Mesendoderm (in vitro differentiated cells): ENCODE measurements at regions not wholly inside any gene's neighbourhood (a gene's known extent, or its start where the extent isn't known, plus 50 kb on each side); places are given as distances from the start of the nearest gene placed in this dataset.

Experiments
- DNase-seq: peaks from one replicate; pipeline ENCODE4 v3.0.0; 2013
- H2AK5ac ChIP-seq: 2 replicates; pipeline ENCODE4 v1.6.1; 2013; ENCODE audit warnings: low read length, inconsistent platforms
- H2BK120ac ChIP-seq: 2 replicates; pipeline ENCODE4 v1.6.1; 2013; ENCODE audit warnings: low read depth, mild to moderate bottlenecking, low read length, moderate library complexity, mixed read lengths
- H2BK15ac ChIP-seq: replicated peaks from 2 replicates; pipeline ENCODE4 v1.6.1; 2013; ENCODE audit warnings: low read depth, mild to moderate bottlenecking, moderate library complexity
- H2BK5ac ChIP-seq: 2 replicates; pipeline ENCODE4 v1.6.1; 2013; ENCODE audit warnings: low read length, inconsistent platforms
- H3K18ac ChIP-seq: 2 replicates; pipeline ENCODE4 v1.6.1; 2013; ENCODE audit warnings: mild to moderate bottlenecking, low read length, mixed read lengths
- H3K23ac ChIP-seq: one replicate; pipeline ENCODE4 v1.6.1; 2013; ENCODE audit warnings: low read length
- H3K27ac ChIP-seq: 2 replicates; pipeline ENCODE4 v1.5.1; 2013; ENCODE audit warnings: low read depth, mild to moderate bottlenecking, inconsistent platforms, low read length, moderate library complexity
- H3K27me3 ChIP-seq: 2 replicates; pipeline ENCODE4 v1.6.1; 2013; ENCODE audit warnings: low read length, control low read depth, mild to moderate bottlenecking, inconsistent platforms; ENCODE audit not compliant: insufficient read depth, poor library complexity
- H3K36me3 ChIP-seq: 2 replicates; pipeline ENCODE4 v1.6.1; 2013; ENCODE audit warnings: low read length, inconsistent platforms; ENCODE audit not compliant: control insufficient read depth, insufficient read depth
- H3K4ac ChIP-seq: one replicate; pipeline ENCODE4 v1.6.1; 2013; ENCODE audit warnings: low read depth, mild to moderate bottlenecking, low read length, moderate library complexity
- H3K4me1 ChIP-seq: 2 replicates; pipeline ENCODE4 v1.6.1; 2013; ENCODE audit warnings: low read depth, low read length, inconsistent platforms; ENCODE audit not compliant: control insufficient read depth
- H3K4me2 ChIP-seq: 2 replicates; pipeline ENCODE4 v1.6.1; 2013; ENCODE audit warnings: low read length
- H3K4me3 ChIP-seq: 2 replicates; pipeline ENCODE4 v1.5.1; 2013; ENCODE audit warnings: mild to moderate bottlenecking, low read length
- H3K56ac ChIP-seq: one replicate; pipeline ENCODE4 v1.6.1; 2013; ENCODE audit warnings: low read length
- H3K79me1 ChIP-seq: 2 replicates; pipeline ENCODE4 v1.6.1; 2013; ENCODE audit warnings: low read length, inconsistent platforms
- H3K79me2 ChIP-seq: 2 replicates; pipeline ENCODE4 v1.6.1; 2013; ENCODE audit warnings: mild to moderate bottlenecking, low read length; ENCODE audit not compliant: control insufficient read depth, insufficient read depth
- H3K9ac ChIP-seq: 2 replicates; pipeline ENCODE4 v1.6.1; 2013; ENCODE audit warnings: low read length, inconsistent platforms
- H4K5ac ChIP-seq: one replicate; pipeline ENCODE4 v1.6.1; 2013; ENCODE audit warnings: low read length
- H4K8ac ChIP-seq: one replicate; pipeline ENCODE4 v1.6.1; 2013; ENCODE audit warnings: low read depth, mild to moderate bottlenecking, control low read depth, low read length, moderate library complexity
- WGBS: extraction: QIAGEN DNeasy Blood & Tissue Kit; methylation state at CpG from one replicate; pipeline ENCODE4 v1.1.7; 2013; ENCODE audit warnings: low lambda C conversion rate, missing lambda C conversion rate; ENCODE audit not compliant: insufficient coverage; ENCODE audit errors: extremely low coverage; 5-methylcytosine and 5-hydroxymethylcytosine counted together

DNA sequence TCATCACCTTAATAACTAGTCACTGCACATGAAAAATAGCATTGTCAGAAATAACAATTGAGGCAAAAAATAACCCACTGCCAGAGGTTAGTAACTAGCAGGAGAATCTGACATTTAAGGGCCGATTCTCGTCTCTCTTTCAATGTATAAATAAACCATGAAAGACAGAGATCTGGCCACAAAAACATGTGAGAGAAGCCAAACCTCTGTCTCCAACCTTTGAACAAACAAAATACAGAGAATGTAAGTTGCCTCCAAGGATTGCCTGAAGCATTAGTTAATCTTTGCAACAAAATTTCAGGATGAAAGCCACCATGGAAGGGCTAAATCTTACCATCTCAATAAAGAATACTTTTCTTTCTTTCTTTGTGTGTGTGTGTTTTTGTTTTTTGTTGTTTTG is 257.4 kb upstream of the TMTC1 start:
- Histone ChIP-seq H3K27me3 (no peaks in the 10 kb centered on the region), H4K5ac (no peak overlapping the region), H4K8ac (no peak overlapping the region), H3K23ac (no peak overlapping the region), H2BK15ac (no peak overlapping the region), H3K79me1 (no peaks in the 10 kb centered on the region), H2BK5ac (no peak overlapping the region), H3K56ac (no peak overlapping the region), H3K4me1 (no peaks in the 10 kb centered on the region), H3K4me2 (no peak overlapping the region), H3K36me3 (no peaks in the 10 kb centered on the region), H2AK5ac (no peak overlapping the region), H3K9ac (no peak overlapping the region), H3K79me2 (no peaks in the 10 kb centered on the region), H3K4ac (no peak overlapping the region), H3K4me3 (no peak overlapping the region), H3K18ac (no peak overlapping the region), H2BK120ac (no peak overlapping the region), H3K27ac (no peak overlapping the region)
- no CpG with 5 or more reads among the region's 2 CpGs for WGBS
- no peak for DNase-seq

DNA sequence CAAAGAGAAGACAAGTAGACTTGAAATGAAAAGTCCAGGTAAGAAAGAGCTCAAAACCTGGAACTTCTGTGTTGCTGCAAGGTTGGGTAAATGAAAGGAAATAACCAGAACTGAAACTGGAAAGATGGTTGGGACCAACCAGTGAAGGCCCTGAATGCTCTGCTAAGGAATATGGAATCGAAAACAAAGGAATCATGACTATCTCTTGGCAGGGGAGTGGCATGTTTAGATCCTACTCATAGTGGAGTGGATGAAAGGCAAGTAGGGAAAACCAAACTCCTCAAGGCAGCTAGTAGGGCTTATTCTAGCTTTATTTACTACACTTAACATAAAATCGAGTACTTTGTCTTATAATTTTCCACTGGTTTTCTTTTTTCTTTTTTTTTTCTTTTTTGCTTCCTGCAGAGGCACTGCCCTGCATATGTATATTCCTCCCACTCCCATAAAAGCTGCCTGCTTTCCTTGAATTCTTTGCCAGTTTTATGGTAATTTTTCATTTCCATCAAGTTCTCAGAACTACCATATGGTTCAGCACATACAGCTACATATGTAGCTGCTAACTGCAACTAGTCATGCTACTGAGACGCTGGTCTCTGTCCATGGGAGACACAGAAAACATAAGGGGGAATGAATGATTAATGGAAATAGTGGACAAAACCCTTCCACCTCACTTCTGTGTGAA is 247.1 kb upstream of the TMTC1 start:
- no peak for DNase-seq
- no peaks in the 10 kb centered on the region for H3K79me1 ChIP-seq
- no peak overlapping the region for H3K4me2 ChIP-seq
- no peaks in the 10 kb centered on the region for H3K4me1 ChIP-seq
- H3K23ac ChIP-seq = no peak overlapping the region
- no peak overlapping the region for H3K27ac ChIP-seq
- no peak overlapping the region for H2AK5ac ChIP-seq
- no CpG with 5 or more reads among the region's 3 CpGs for WGBS
- H3K18ac ChIP-seq = no peak overlapping the region
- no peak overlapping the region for H2BK5ac ChIP-seq
- H3K27me3 ChIP-seq = no peaks in the 10 kb centered on the region
- no peaks in the 10 kb centered on the region for H3K79me2 ChIP-seq
- H3K4me3 ChIP-seq = no peak overlapping the region
- H3K4ac ChIP-seq = no peak overlapping the region
- no peak overlapping the region for H2BK15ac ChIP-seq
- H3K36me3 ChIP-seq = no peaks in the 10 kb centered on the region
- H2BK120ac ChIP-seq = no peak overlapping the region
- H3K9ac ChIP-seq = no peak overlapping the region
- no peak overlapping the region for H3K56ac ChIP-seq
- no peak overlapping the region for H4K8ac ChIP-seq
- H4K5ac ChIP-seq = no peak overlapping the region

DNA sequence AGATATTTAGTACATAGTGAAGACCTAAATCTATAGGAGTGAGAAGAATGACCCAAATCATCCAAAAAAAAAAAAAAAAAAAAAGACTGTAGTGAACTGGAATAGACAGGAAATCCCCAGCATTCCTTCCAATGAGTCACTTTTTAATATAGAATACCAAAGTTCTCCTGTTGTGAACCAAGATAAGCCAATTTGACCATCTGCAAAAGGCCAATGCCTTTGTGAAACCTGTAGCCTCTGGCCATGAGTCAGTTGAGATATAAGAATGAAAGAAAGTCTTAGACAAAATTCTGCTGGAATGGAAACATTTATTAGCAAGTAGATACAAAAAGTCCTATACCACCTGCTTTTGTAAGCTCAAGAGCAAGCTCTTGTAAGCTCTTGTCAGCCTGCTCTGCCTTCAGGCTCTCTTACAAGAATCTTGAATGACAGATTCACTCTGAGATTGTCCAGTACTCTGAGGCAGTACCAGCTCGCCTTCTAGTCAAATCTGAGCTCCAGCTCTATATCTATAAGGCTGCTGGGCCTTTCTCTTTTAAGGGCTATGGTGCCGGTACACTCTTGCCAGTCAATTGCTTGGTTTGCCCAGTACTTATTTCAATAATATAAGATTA is 243.0 kb upstream of the TMTC1 start:
- Histone ChIP-seq H3K23ac (no peak overlapping the region), H3K79me1 (no peaks in the 10 kb centered on the region), H3K79me2 (no peaks in the 10 kb centered on the region), H2BK15ac (peak overlapping the region; percentile 36), H3K4ac (no peak overlapping the region), H3K36me3 (no peaks in the 10 kb centered on the region), H4K5ac (no peak overlapping the region), H3K4me2 (no peak overlapping the region), H2AK5ac (no peak overlapping the region), H3K4me1 (no peaks in the 10 kb centered on the region), H3K4me3 (no peak overlapping the region), H3K18ac (no peak overlapping the region), H2BK5ac (no peak overlapping the region), H3K27ac (no peak overlapping the region), H4K8ac (no peak overlapping the region), H3K9ac (no peak overlapping the region), H3K56ac (no peak overlapping the region), H2BK120ac (no peak overlapping the region), H3K27me3 (no peaks in the 10 kb centered on the region)
- no peak for DNase-seq
- no CpG with 5 or more reads among the region's 2 CpGs for WGBS

DNA sequence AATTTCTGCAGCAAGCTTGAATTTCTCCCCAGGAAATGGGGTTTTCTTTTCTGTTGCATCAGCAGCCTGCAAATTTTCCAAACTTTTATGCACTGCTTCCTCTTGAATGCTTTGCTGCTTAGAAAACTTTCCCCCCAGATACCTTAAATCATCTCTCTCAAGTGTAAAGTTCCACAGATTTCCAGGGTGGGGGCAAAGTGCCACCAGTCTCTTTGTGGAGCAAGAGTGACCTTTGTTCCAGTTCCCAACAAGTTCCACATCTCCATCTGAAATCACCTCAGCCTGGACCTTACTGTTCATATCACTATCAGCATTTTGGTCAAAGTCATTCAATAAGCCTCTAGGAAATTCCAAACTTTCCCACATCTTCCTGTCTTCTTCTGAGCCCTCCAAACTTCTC is 241.6 kb upstream of the TMTC1 start:
- Histone ChIP-seq H3K27ac (no peak overlapping the region), H3K9ac (no peak overlapping the region), H2BK15ac (no peak overlapping the region), H3K79me2 (no peaks in the 10 kb centered on the region), H3K4me3 (no peak overlapping the region), H3K18ac (no peak overlapping the region), H2BK5ac (no peak overlapping the region), H2BK120ac (no peak overlapping the region), H4K5ac (no peak overlapping the region), H3K27me3 (no peaks in the 10 kb centered on the region), H4K8ac (peak overlapping the region; percentile 28), H3K4me1 (no peaks in the 10 kb centered on the region), H3K79me1 (no peaks in the 10 kb centered on the region), H3K36me3 (no peaks in the 10 kb centered on the region), H3K56ac (no peak overlapping the region), H2AK5ac (no peak overlapping the region), H3K4ac (no peak overlapping the region), H3K4me2 (no peak overlapping the region), H3K23ac (no peak overlapping the region)
- DNase-seq = no peak

DNA sequence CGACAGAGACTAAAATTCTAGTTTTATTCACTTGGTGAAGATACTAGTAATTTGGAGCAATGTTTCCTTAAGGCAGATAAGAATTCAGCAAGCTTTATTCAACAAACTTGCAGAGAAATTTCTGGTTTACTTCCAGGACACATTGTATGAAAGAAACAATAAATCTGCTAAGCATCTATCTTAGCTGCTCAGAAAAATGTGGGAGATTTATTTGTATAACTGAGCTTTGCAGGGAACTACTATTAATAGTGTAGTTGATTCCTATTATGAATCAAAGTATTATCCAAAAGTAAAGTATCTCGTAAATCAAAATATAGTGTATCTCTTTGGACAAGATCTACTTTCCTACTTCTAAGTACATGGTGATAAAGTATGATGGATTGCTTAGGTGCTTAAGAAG is 239.4 kb upstream of the TMTC1 start:
- Histone ChIP-seq H3K27ac (no peak overlapping the region), H3K27me3 (no peaks in the 10 kb centered on the region), H4K8ac (no peak overlapping the region), H3K79me1 (no peaks in the 10 kb centered on the region), H3K79me2 (no peaks in the 10 kb centered on the region), H4K5ac (no peak overlapping the region), H3K4me3 (no peak overlapping the region), H3K23ac (no peak overlapping the region), H2BK120ac (no peak overlapping the region), H3K36me3 (no peaks in the 10 kb centered on the region), H3K4me1 (no peaks in the 10 kb centered on the region), H3K4ac (no peak overlapping the region), H3K56ac (no peak overlapping the region), H3K9ac (no peak overlapping the region), H2BK5ac (no peak overlapping the region), H3K18ac (no peak overlapping the region), H2AK5ac (no peak overlapping the region), H3K4me2 (no peak overlapping the region), H2BK15ac (no peak overlapping the region)
- DNase-seq = no peak
- no CpG with 5 or more reads among the region's 2 CpGs for WGBS
